ENCODE measurements at regions not wholly inside any gene's neighbourhood (a gene's known extent, or its start where the extent isn't known, plus 50 kb on each side); places are given as distances from the start of the nearest gene placed in this dataset.

DNA sequence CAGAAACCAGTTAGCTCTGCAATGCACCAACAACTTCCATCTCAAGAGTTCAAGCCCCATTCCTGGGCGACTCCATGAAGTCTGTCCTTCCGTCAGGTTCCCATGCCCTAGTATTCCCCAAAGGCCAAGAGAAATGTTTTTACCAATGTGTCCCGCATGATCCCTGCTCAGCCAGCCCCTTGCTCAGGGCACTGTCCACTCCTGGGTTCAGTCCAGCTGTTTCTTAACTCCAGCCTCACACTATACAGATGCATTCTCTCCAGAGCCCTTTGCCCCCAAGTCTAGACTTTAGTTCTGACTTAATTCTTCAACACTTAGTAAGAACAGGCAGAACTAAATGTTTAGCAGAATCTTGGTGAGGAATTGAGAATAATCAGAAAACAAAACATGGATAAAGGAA lies 497.5 kb downstream of the SOX6 start:
- ATAC-seq (no peak), DNase-seq (no peak)
- Histone ChIP-seq H3K9me3 (no peaks in the 10 kb centered on the region), H3K36me3 (no peaks in the 10 kb centered on the region), H3K4me1 (peaks cover 0 to 13% (median 0%) of the 10 kb centered on the region in 9 donors), H3K27ac (no peak overlapping the region), H3K4me3 (no peak overlapping the region), H3K27me3 (no peaks in the 10 kb centered on the region)
- intact Hi-C loops (cut with DNase I) = no loop called here
- WGBS, 2 donors = 86 to 94% methylated on average over 3 of the region's 3 CpGs
- TF ChIP-seq, protein P1, sequence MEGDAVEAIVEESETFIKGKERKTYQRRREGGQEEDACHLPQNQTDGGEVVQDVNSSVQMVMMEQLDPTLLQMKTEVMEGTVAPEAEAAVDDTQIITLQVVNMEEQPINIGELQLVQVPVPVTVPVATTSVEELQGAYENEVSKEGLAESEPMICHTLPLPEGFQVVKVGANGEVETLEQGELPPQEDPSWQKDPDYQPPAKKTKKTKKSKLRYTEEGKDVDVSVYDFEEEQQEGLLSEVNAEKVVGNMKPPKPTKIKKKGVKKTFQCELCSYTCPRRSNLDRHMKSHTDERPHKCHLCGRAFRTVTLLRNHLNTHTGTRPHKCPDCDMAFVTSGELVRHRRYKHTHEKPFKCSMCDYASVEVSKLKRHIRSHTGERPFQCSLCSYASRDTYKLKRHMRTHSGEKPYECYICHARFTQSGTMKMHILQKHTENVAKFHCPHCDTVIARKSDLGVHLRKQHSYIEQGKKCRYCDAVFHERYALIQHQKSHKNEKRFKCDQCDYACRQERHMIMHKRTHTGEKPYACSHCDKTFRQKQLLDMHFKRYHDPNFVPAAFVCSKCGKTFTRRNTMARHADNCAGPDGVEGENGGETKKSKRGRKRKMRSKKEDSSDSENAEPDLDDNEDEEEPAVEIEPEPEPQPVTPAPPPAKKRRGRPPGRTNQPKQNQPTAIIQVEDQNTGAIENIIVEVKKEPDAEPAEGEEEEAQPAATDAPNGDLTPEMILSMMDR (IDR thresholded peaks at IDR 0.05) = no peak

DNA sequence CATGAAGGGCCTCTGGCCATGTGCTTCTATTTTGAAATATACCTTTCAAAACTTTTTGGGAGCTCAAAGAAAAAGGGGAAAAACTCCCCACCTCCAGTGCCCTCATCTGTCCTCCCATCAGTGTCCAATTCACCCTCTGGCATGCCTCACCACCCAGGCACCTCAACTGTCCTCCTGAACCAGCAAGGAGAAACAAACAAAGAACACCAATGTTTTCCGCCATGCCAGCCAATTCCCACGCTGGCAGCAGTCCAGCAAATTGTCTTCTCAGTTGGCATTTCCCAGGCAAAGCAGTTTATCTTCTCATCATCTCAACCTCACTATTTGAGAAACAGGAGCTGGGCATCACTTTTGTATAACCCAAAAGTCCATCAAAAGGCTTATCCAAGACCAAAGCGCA lies 496.9 kb downstream of the SOX6 start:
- no peak overlapping the region for H3K27ac ChIP-seq
- H3K36me3 ChIP-seq = no peaks in the 10 kb centered on the region
- H3K27me3 ChIP-seq = no peaks in the 10 kb centered on the region
- intact Hi-C loops (cut with DNase I) = no loop called here
- TF ChIP-seq, protein P1 (IDR thresholded peaks at IDR 0.05) = no peak
- H3K4me1 ChIP-seq = peaks cover 0 to 13% (median 0%) of the 10 kb centered on the region in 9 donors
- H3K4me3 ChIP-seq = no peak overlapping the region
- 91 to 92% methylated on average over 3 of the region's 3 CpGs for WGBS, 2 donors
- ATAC-seq (no peak), DNase-seq (no peak)
- no peaks in the 10 kb centered on the region for H3K9me3 ChIP-seq

DNA sequence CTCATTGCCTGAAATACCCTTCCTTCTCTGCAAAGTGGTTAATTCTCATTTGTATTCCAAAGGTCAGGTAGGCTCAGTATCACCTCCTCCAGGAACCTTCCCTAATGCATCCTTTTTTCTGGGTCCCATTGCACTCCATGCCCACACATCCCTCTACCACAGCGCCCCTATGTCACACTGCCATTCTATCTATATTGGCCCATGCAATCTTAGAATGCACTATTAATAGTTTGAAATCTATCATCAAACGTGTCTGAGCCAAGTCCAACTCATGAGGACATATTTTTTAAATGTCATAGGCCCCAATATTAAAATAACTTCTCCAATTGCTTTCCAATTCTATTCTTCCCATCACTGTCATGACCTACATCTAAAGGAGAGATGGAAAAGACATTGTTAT lies 495.1 kb downstream of the SOX6 start:
- Histone ChIP-seq H3K27ac (no peak overlapping the region), H3K27me3 (no peaks in the 10 kb centered on the region), H3K9me3 (no peaks in the 10 kb centered on the region), H3K4me3 (no peak overlapping the region), H3K4me1 (peaks cover 0 to 13% (median 0%) of the 10 kb centered on the region in 9 donors), H3K36me3 (no peaks in the 10 kb centered on the region)
- intact Hi-C loops (cut with DNase I) = no loop called here
- TF ChIP-seq, protein P1 (IDR thresholded peaks at IDR 0.05) = no peak
- WGBS, 2 donors = 49 to 61% methylated on average over 2 of the region's 2 CpGs
- DNase-seq (no peak), ATAC-seq (peak in 2 of 8 donors; percentile 27 to 66)

DNA sequence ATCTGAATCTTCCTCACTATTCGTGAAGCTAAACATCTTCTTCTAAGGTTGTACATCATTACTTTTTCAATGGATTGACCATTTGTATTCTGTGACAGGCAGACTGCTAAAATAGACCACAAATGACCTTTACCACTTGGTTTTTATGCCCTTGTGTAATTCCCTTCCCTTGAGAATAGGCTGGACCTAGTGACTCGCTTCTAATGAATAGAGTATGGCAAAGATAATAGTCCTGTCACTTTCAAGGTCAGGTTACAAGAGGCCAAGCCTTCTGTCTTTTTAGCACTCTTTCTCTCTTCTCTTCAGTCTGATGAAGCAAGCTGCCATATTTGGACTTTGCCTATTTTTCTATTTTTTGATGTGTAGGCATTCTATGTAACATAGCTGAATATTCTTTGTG lies 492.9 kb downstream of the SOX6 start:
- DNase-seq = no peak
- TF ChIP-seq, protein P1 (IDR thresholded peaks at IDR 0.05) = no peak
- no peak overlapping the region for H3K27ac ChIP-seq
- H3K4me1 ChIP-seq = peaks cover 0 to 13% (median 0%) of the 10 kb centered on the region in 9 donors
- peak in 2 of 8 donors; percentile 40 to 44 for ATAC-seq
- H3K4me3 ChIP-seq = no peak overlapping the region
- H3K9me3 ChIP-seq = no peaks in the 10 kb centered on the region
- H3K36me3 ChIP-seq = no peaks in the 10 kb centered on the region
- intact Hi-C loops (cut with DNase I) = no loop called here
- no peaks in the 10 kb centered on the region for H3K27me3 ChIP-seq
- WGBS, 2 donors = 57 to 69% methylated on average over 2 of the region's 2 CpGs

Measured in heart right ventricle (tissue), 16 donors.